ENCODE measurements at regions not wholly inside any gene's neighbourhood (a gene's known extent, or its start where the extent isn't known, plus 50 kb on each side); places are given as distances from the start of the nearest gene placed in this dataset.

DNA sequence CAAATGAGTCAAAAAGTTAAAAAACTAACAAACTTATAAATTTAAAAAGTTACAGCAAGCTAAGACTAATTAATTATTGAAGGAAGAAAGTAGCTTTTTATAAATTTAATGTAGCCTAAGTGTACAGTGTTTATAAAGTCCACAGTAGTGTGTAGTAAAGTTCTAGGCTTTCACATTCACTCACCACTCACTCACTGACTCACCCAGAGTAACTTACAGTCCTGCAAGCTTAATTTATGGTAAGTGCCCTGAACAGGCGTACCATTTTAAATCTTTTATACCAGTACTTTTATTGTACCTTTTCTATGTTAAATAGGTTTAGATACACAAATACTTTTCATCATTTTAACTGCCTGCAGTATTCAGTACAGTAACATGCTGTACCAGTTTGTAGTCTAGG lies 80.0 kb upstream of the C9orf72 start:
- no peak overlapping the region for H3K4me3 ChIP-seq (ENCODE audit: insufficient read depth, low read depth, low read length)
- 100% methylated on average over 1 of the region's 1 CpG; no CpG with 5 or more reads in 1 of the 2 experiments for WGBS, 2 experiments

DNA sequence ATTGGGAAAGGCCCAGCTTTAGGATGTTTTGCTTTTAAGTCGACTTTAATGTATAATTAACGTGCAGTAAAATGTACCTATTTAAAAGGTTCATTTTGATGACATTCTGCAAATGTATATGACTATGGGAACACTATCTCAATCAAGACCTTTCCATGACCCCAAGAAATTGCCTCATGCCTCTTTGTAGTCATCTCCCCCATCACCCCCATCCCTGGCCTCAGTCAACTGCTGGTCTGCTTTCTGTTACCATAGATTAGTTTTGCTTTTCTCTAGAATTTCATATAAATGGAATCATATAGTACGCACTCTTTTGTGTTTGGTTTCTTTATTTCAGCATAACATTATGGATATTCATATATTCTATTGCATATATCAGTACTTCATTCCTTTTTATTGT lies 80.7 kb upstream of the C9orf72 start:
- Histone ChIP-seq H3K27me3 (ENCODE audit: control insufficient read depth, insufficient read depth, low read length, poor library complexity, severe bottlenecking) (no peaks in the 10 kb centered on the region), H3K4me3 (ENCODE audit: insufficient read depth, low read depth, low read length) (no peak overlapping the region)
- 95% methylated on average over 3 of the region's 3 CpGs; no CpG with 5 or more reads in 1 of the 2 experiments for whole genome bisulfite sequencing, 2 experiments

More for the DNA sequence above, 80.0 kb upstream of the C9orf72 start:
- Histone ChIP-seq H3K27me3 (ENCODE audit: control insufficient read depth, insufficient read depth, low read length, poor library complexity, severe bottlenecking) (no peaks in the 10 kb centered on the region), H3K4me1 (ENCODE audit: control insufficient read depth, insufficient read depth, low read length) (no peaks in the 10 kb centered on the region), H3K27ac (ENCODE audit: insufficient read depth, low read depth, low read length, poor library complexity, severe bottlenecking) (no peak overlapping the region), H3K36me3 (ENCODE audit: control insufficient read depth, insufficient read depth, low read length) (no peaks in the 10 kb centered on the region), H3K9me3 (ENCODE audit: control insufficient read depth, low read length) (no peaks in the 10 kb centered on the region)

DNA sequence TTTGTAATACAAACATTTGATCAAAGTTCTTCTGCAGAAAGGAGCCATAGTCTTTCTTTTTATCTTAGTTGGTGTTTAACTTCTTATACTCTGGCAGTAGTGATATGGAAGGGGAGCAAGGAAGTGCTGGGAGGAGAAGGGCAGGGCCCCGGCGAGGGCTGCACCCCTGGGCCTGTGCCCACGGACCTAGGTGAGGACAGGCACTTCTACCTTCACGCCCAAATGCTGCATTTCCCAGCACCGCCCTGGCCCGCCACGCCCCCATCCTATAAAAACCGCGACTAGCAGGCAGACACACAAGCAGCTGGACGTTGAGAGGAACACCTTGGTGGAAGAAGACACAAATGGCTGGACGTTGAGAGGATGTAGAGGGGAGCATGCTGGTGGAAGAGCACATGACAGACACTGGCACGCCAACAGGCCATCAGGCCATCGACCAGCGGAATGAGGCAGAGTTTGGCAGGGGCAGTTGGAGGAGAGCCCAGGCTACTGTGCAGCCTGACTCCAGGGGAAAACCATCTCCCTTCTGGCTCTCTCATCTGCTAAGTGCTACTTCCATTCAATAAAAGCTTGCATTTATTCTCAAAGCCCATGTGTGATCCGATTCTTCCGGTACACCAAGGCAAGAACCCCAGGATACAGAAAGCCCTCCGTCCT lies 81.5 kb upstream of the C9orf72 start:
- Histone ChIP-seq H3K9me3 (ENCODE audit: control insufficient read depth, low read length) (no peaks in the 10 kb centered on the region), H3K4me1 (ENCODE audit: control insufficient read depth, insufficient read depth, low read length) (no peaks in the 10 kb centered on the region), H3K27me3 (ENCODE audit: control insufficient read depth, insufficient read depth, low read length, poor library complexity, severe bottlenecking) (no peaks in the 10 kb centered on the region), H3K27ac (ENCODE audit: insufficient read depth, low read depth, low read length, poor library complexity, severe bottlenecking) (no peak overlapping the region), H3K4me3 (ENCODE audit: insufficient read depth, low read depth, low read length) (no peak overlapping the region), H3K36me3 (ENCODE audit: control insufficient read depth, insufficient read depth, low read length) (no peaks in the 10 kb centered on the region)
- 92 to 93% methylated on average over 17 of the region's 17 CpGs for WGBS, 2 experiments

More for the DNA sequence above, 80.7 kb upstream of the C9orf72 start:
- H3K36me3 ChIP-seq (ENCODE audit: control insufficient read depth, insufficient read depth, low read length) = no peaks in the 10 kb centered on the region
- no peaks in the 10 kb centered on the region for H3K4me1 ChIP-seq (ENCODE audit: control insufficient read depth, insufficient read depth, low read length)
- no peak overlapping the region for H3K27ac ChIP-seq (ENCODE audit: insufficient read depth, low read depth, low read length, poor library complexity, severe bottlenecking)
- no peaks in the 10 kb centered on the region for H3K9me3 ChIP-seq (ENCODE audit: control insufficient read depth, low read length)

DNA sequence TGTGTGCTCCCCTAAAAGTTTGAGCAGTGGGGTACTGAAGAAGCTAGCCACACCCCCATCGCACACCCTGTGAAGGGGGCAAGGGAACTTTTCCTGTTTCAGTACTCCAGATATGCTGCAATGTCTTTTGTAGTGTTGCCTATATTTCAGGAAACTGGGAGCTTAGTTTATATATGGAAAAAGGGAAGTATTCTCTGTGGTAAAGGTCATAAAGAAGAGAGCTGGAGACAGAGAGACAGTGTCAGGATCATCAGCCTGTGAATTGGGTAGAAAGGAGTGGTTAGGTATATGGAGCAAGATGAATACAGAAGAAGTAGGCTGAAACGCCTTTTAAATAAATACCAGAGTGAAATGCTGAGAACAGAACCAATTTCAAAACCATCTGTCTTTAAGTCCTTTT lies 82.2 kb upstream of the C9orf72 start:
- H3K36me3 ChIP-seq (ENCODE audit: control insufficient read depth, insufficient read depth, low read length) = no peaks in the 10 kb centered on the region
- WGBS, 2 experiments = 81 to 85% methylated on average over 2 of the region's 2 CpGs
- H3K9me3 ChIP-seq (ENCODE audit: control insufficient read depth, low read length) = no peaks in the 10 kb centered on the region
- H3K27ac ChIP-seq (ENCODE audit: insufficient read depth, low read depth, low read length, poor library complexity, severe bottlenecking) = no peak overlapping the region
- H3K4me3 ChIP-seq (ENCODE audit: insufficient read depth, low read depth, low read length) = no peak overlapping the region
- H3K27me3 ChIP-seq (ENCODE audit: control insufficient read depth, insufficient read depth, low read length, poor library complexity, severe bottlenecking) = no peaks in the 10 kb centered on the region
- H3K4me1 ChIP-seq (ENCODE audit: control insufficient read depth, insufficient read depth, low read length) = no peaks in the 10 kb centered on the region

DNA sequence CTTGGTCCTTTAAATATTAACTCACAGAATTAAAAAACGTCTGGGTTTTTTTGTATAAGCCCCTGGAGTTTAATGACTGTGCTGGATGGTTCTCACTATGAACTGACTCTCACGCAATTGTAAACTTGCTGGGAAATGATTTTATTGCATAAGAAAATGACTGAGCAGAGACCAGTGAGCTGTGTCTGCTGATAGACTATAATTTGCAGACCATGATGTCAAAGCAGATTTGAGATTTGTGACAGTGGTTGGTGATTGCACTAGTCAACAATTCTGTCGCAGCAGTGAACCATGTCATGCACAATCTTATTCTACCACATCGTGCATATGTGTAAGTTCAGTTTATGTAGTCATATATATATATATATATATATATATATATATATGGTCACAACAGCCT lies 85.7 kb upstream of the C9orf72 start:
- WGBS, 2 experiments = 87 to 89% methylated on average over 2 to 3 of the region's 4 CpGs
- H3K36me3 ChIP-seq (ENCODE audit: control insufficient read depth, insufficient read depth, low read length) = no peaks in the 10 kb centered on the region

DNA sequence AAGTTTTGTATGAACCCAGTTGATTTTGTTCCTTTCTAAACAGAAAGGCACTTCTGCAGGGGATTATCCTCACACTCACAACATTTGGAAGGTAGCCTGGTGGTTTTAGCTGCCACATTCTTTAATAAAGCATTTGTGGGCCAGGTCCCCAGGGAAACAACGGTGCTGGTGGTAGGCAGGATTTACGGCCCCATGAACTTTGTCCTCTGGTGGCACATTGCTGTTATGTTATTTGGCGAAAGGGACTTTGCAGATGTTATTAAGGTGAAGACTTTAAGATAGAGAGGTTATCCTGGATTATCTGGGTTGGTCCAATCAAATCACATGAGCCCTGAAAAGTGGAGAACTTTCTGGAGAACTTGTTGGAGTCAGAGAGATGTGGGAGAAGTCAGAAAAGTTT lies 86.3 kb upstream of the C9orf72 start:
- no peak overlapping the region for H3K27ac ChIP-seq (ENCODE audit: insufficient read depth, low read depth, low read length, poor library complexity, severe bottlenecking)
- WGBS, 2 experiments = 93 to 96% methylated on average over 3 of the region's 3 CpGs

More for the DNA sequence above, 85.7 kb upstream of the C9orf72 start:
- Histone ChIP-seq H3K27ac (ENCODE audit: insufficient read depth, low read depth, low read length, poor library complexity, severe bottlenecking) (no peak overlapping the region), H3K9me3 (ENCODE audit: control insufficient read depth, low read length) (no peaks in the 10 kb centered on the region), H3K4me1 (ENCODE audit: control insufficient read depth, insufficient read depth, low read length) (no peaks in the 10 kb centered on the region), H3K4me3 (ENCODE audit: insufficient read depth, low read depth, low read length) (no peak overlapping the region), H3K27me3 (ENCODE audit: control insufficient read depth, insufficient read depth, low read length, poor library complexity, severe bottlenecking) (no peaks in the 10 kb centered on the region)

DNA sequence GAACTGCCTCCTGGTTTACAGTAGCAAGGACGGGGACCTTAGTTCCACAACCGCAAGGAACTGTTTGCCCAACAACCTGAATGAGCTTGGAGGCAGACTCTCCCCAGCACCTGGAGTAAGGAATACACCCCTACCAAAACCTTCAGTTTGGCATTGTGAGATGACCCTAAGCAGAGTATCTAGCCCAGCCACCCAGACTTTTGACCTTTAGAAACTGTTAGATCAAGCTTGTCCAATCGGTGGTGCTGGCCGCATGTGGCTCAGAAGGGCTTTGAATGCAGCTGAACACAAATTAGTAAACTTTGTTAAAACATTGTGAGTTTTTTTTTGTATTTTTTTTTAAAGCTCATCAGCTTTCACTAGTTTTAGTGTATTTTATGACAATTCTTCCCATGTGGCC lies 86.9 kb upstream of the C9orf72 start:
- WGBS, 2 experiments = 83 to 85% methylated on average over 4 of the region's 4 CpGs
- no peaks in the 10 kb centered on the region for H3K36me3 ChIP-seq (ENCODE audit: control insufficient read depth, insufficient read depth, low read length)
- no peaks in the 10 kb centered on the region for H3K4me1 ChIP-seq (ENCODE audit: control insufficient read depth, insufficient read depth, low read length)
- H3K27ac ChIP-seq (ENCODE audit: insufficient read depth, low read depth, low read length, poor library complexity, severe bottlenecking) = no peak overlapping the region
- H3K4me3 ChIP-seq (ENCODE audit: insufficient read depth, low read depth, low read length) = no peak overlapping the region
- no peaks in the 10 kb centered on the region for H3K27me3 ChIP-seq (ENCODE audit: control insufficient read depth, insufficient read depth, low read length, poor library complexity, severe bottlenecking)
- H3K9me3 ChIP-seq (ENCODE audit: control insufficient read depth, low read length) = no peaks in the 10 kb centered on the region

More for the DNA sequence above, 86.3 kb upstream of the C9orf72 start:
- Histone ChIP-seq H3K4me3 (ENCODE audit: insufficient read depth, low read depth, low read length) (no peak overlapping the region), H3K36me3 (ENCODE audit: control insufficient read depth, insufficient read depth, low read length) (no peaks in the 10 kb centered on the region), H3K27me3 (ENCODE audit: control insufficient read depth, insufficient read depth, low read length, poor library complexity, severe bottlenecking) (no peaks in the 10 kb centered on the region), H3K9me3 (ENCODE audit: control insufficient read depth, low read length) (no peaks in the 10 kb centered on the region), H3K4me1 (ENCODE audit: control insufficient read depth, insufficient read depth, low read length) (no peaks in the 10 kb centered on the region)

DNA sequence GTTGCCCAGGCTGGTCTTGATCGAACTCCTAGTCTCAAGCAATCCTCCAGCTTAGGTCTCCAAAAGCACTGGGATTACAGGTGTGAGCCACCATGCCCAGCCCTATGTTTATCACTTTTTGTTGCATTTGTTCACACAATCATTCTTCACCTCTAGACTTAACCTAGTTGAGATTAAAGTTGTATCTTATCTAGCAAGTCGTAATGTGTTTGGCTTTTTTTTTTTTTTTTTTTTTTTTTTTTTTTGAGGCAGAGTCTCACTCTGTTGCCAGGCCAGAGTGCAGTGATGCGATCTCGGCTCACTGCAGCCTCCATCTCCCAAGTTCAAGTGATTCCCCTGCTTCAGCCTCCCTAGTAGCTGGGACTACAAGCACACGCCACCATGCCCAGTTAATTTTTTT lies 90.2 kb upstream of the C9orf72 start:
- Histone ChIP-seq H3K27me3 (ENCODE audit: control insufficient read depth, insufficient read depth, low read length, poor library complexity, severe bottlenecking) (no peaks in the 10 kb centered on the region), H3K4me1 (ENCODE audit: control insufficient read depth, insufficient read depth, low read length) (no peaks in the 10 kb centered on the region), H3K36me3 (ENCODE audit: control insufficient read depth, insufficient read depth, low read length) (no peaks in the 10 kb centered on the region), H3K9me3 (ENCODE audit: control insufficient read depth, low read length) (no peaks in the 10 kb centered on the region), H3K4me3 (ENCODE audit: insufficient read depth, low read depth, low read length) (no peak overlapping the region), H3K27ac (ENCODE audit: insufficient read depth, low read depth, low read length, poor library complexity, severe bottlenecking) (no peak overlapping the region)
- 93 to 95% methylated on average over 5 of the region's 5 CpGs for WGBS, 2 experiments

DNA sequence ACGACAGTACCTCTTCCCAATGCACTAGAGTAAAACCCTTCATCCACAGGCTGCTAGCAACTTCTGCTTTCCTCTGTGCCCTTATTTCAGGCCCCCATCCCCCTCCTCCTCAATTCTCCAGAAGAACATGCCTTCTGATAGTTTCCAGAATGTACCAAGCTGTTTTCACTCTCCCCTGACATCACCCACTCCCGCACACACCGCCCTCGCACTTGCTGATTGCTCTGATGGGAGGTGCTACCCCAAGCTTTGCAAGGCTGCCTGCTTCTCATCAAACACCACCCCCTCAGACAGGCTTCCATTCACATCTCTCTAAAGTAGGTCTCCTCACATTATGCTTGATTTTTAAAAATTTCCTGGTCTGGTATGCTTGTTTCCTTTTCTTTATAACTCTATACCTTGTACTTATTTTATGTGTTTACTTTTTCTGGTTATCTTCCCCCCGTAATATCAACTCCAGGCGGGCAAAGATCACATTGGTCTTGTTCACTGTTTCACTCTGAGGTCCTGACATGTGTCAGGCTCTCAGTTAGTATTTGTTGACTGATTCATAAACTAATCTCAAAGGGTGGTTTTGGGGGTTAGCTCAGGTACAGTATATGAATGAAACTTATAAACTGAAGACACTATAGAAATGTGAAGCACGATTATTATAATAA lies 91.0 kb upstream of the C9orf72 start:
- 84 to 88% methylated on average over 7 of the region's 7 CpGs for WGBS, 2 experiments
- H3K27me3 ChIP-seq (ENCODE audit: control insufficient read depth, insufficient read depth, low read length, poor library complexity, severe bottlenecking) = no peaks in the 10 kb centered on the region
- no peaks in the 10 kb centered on the region for H3K9me3 ChIP-seq (ENCODE audit: control insufficient read depth, low read length)
- no peaks in the 10 kb centered on the region for H3K4me1 ChIP-seq (ENCODE audit: control insufficient read depth, insufficient read depth, low read length)
- H3K27ac ChIP-seq (ENCODE audit: insufficient read depth, low read depth, low read length, poor library complexity, severe bottlenecking) = no peak overlapping the region
- H3K4me3 ChIP-seq (ENCODE audit: insufficient read depth, low read depth, low read length) = no peak overlapping the region
- no peaks in the 10 kb centered on the region for H3K36me3 ChIP-seq (ENCODE audit: control insufficient read depth, insufficient read depth, low read length)

DNA sequence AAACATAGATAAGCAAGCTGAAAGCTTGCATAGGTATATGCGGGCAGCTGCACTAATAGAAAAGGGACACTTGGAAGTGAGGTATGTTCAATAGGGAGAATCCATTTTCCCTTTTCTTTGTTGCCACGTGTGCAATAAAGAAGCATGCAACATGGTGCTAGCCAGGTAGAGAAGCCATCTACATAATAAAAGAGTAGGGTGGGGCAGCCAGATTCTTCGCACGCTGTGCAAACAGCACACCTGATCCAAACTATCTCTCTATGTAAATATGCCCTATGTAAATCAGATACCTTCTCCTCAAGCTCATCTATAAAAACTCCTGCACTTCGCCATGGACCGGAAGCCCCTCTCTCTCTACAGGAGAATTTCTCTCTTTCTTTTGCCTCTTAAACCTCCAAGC lies 91.9 kb upstream of the C9orf72 start:
- no peaks in the 10 kb centered on the region for H3K9me3 ChIP-seq (ENCODE audit: control insufficient read depth, low read length)
- H3K36me3 ChIP-seq (ENCODE audit: control insufficient read depth, insufficient read depth, low read length) = no peaks in the 10 kb centered on the region
- H3K27me3 ChIP-seq (ENCODE audit: control insufficient read depth, insufficient read depth, low read length, poor library complexity, severe bottlenecking) = peaks cover 2% of the 10 kb centered on the region
- H3K4me3 ChIP-seq (ENCODE audit: insufficient read depth, low read depth, low read length) = no peak overlapping the region
- H3K27ac ChIP-seq (ENCODE audit: insufficient read depth, low read depth, low read length, poor library complexity, severe bottlenecking) = no peak overlapping the region
- WGBS, 2 experiments = 77 to 79% methylated on average over 6 of the region's 6 CpGs
- H3K4me1 ChIP-seq (ENCODE audit: control insufficient read depth, insufficient read depth, low read length) = no peaks in the 10 kb centered on the region

All from ectodermal cell (in vitro differentiated cells).